NB4 (cell line): ENCODE measurements at regions not wholly inside any gene's neighbourhood (a gene's known extent, or its start where the extent isn't known, plus 50 kb on each side); places are given as distances from the start of the nearest gene placed in this dataset.

Experiments
- DNase-seq: peaks from one replicate; pipeline ENCODE4 v3.0.0; 2010; ENCODE audit warnings: low read depth
- H3K4me3 ChIP-seq: one replicate; pipeline ENCODE4 v1.5.1; 2011; ENCODE audit warnings: mild to moderate bottlenecking, low read depth, low read length, moderate library complexity
- MYC ChIP-seq: IDR thresholded peaks from 2 replicates; pipeline ENCODE4 v1.6.1; 2011; ENCODE audit warnings: low read depth, low read length
- POLR2A ChIP-seq: IDR thresholded peaks from 2 replicates; pipeline ENCODE4 v1.6.1; 2011; ENCODE audit warnings: mild to moderate bottlenecking; ENCODE audit not compliant: insufficient read length; ENCODE audit errors: extremely low read depth
- TF ChIP-seq, protein P1 (sequence below): IDR thresholded peaks from 2 replicates; pipeline ENCODE4 v1.6.1; 2011; ENCODE audit warnings: low read depth, low read length
- TF ChIP-seq, protein P2 (sequence below): IDR thresholded peaks from one replicate; pipeline ENCODE4 v1.5.1; 2012; ENCODE audit warnings: low read depth, low read length

DNA sequence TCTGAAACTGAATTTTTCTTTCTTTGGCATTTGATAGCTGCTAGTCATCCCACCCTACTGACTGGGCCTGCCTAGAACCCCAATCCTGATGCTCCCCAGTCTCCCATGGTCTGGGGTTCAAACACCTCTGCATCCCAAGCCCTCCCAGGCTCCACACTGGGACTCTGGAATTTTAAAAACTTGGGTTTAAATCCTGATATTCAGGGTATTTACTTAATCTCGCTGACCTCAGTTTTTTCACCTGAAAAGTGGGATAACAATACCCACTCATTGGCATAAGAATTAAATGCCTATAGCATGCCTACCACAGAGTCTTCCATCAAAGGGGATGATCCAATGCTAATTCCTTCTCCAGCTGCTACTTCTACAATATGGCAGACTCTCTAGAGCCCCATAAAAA lies 264.4 kb downstream of the NPIPA8 start:
- no peak overlapping the region for H3K4me3 ChIP-seq
- DNase-seq: no peak
- TF ChIP-seq, protein P1, sequence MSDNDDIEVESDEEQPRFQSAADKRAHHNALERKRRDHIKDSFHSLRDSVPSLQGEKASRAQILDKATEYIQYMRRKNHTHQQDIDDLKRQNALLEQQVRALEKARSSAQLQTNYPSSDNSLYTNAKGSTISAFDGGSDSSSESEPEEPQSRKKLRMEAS: no peak
- TF ChIP-seq, protein P2, sequence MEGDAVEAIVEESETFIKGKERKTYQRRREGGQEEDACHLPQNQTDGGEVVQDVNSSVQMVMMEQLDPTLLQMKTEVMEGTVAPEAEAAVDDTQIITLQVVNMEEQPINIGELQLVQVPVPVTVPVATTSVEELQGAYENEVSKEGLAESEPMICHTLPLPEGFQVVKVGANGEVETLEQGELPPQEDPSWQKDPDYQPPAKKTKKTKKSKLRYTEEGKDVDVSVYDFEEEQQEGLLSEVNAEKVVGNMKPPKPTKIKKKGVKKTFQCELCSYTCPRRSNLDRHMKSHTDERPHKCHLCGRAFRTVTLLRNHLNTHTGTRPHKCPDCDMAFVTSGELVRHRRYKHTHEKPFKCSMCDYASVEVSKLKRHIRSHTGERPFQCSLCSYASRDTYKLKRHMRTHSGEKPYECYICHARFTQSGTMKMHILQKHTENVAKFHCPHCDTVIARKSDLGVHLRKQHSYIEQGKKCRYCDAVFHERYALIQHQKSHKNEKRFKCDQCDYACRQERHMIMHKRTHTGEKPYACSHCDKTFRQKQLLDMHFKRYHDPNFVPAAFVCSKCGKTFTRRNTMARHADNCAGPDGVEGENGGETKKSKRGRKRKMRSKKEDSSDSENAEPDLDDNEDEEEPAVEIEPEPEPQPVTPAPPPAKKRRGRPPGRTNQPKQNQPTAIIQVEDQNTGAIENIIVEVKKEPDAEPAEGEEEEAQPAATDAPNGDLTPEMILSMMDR: no peak
- TF ChIP-seq POLR2A (no peak), MYC (no peak)

DNA sequence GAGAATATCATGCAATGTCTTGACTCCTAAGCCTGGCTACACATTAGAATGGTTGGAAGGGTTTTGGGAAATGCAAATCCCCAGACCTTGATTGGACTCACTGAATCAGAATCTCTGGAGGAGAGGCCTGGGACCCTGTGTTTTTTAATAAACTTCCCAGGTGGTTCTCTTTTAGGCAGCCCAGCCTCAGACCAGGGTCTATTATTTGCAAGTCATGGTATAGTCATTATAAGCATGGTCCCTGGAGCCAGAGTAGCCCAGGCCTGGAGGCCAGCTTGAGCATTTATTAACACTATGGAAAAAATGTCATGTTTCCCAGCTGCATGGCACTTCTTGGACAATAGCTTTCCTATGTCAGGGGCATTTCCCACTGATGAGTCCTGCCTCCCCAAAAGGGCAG lies 266.9 kb downstream of the NPIPA8 start:
- TF ChIP-seq, protein P1: no peak
- TF ChIP-seq POLR2A (no peak), MYC (no peak)
- TF ChIP-seq, protein P2: no peak
- no peak for DNase-seq
- H3K4me3 ChIP-seq: no peak overlapping the region

DNA sequence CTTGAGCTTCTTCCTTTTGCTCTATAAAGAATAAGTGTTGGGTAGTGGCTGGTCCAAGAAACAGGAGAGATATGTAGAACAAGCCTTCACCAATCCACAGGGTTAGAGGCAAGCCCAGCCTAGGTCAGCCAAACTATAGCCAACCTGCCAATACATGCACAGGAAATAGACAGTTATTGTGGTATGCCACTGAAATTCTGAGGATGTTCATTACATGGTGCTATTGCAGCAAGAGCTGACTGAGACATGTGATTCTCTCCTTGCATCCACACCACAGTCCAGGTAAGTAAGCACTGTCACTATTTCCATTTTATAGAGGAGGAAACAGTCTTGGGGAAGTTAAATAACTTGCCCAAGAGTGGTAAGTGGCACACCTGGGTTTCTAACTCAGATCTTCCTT lies 268.1 kb downstream of the NPIPA8 start:
- H3K4me3 ChIP-seq: no peak overlapping the region
- no peak for DNase-seq
- TF ChIP-seq, protein P1: no peak
- TF ChIP-seq POLR2A (no peak), MYC (no peak)
- TF ChIP-seq, protein P2: no peak

DNA sequence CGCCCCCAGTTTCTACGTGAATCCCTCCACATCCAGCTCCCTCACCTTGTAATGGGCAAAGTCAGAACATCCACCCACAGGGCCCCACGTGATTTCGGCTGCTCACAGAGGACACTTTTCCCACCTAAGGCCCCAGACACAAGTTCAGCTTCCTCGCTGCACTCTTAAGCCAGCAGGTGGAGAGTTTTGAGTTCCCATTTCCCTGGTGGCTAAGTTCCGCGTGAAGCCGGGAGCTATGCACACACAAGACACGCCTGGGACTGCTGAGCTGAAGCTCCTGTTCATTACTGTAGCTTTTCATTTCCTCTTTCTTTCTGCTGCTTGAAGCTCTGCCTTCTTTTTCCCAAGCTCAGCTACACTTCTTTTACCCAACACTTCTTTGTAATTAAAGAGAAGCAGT lies 273.8 kb downstream of the NPIPA8 start:
- DNase-seq: no peak
- TF ChIP-seq, protein P1: no peak
- no peak for TF ChIP-seq MYC
- no peak for TF ChIP-seq POLR2A
- TF ChIP-seq, protein P2: no peak
- H3K4me3 ChIP-seq: no peak overlapping the region

DNA sequence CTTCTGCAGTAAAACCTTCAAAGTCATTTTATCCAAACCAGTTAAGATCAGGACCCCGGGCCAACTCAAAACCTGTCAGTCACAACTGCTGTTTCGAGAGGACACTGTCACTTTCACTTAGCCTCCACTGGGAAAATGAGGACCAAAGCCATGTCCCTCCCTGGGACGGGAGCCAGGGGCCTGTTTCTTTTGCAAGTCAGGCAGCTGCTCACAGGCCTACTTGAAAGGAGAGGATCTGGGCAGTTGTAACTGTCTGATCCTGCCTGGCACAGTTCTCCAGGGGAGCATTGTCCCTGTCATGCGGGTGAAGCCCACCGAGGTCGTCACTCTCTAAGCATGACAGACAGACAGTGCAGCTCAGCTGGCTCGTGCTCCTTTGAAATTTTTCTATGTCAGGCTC lies 276.2 kb downstream of the NPIPA8 start:
- DNase-seq: no peak
- TF ChIP-seq MYC: no peak
- TF ChIP-seq POLR2A: no peak
- no peak overlapping the region for H3K4me3 ChIP-seq

DNA sequence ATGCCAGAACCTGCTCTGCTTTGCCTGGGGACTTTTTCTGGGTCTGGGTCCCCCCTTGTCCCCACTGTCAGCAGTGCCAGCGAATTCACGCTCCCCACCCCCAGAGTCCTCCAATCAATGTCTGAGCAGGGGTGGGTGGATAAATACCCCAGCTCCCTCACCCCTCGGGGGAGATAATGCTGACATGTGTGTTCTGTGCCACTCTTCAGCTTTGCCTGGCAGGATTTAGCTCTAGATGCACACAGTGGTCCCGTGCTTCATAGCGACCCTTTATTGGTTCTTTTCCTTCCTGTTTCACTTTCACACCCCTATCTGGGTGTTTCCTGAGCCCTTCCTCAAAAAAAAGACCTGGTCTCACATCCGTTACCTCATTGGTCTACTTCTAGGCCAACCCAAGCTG lies 277.0 kb downstream of the NPIPA8 start:
- no peak overlapping the region for H3K4me3 ChIP-seq
- no peak for DNase-seq
- TF ChIP-seq, protein P2: no peak
- TF ChIP-seq POLR2A (no peak), MYC (no peak)
- TF ChIP-seq, protein P1: no peak

DNA sequence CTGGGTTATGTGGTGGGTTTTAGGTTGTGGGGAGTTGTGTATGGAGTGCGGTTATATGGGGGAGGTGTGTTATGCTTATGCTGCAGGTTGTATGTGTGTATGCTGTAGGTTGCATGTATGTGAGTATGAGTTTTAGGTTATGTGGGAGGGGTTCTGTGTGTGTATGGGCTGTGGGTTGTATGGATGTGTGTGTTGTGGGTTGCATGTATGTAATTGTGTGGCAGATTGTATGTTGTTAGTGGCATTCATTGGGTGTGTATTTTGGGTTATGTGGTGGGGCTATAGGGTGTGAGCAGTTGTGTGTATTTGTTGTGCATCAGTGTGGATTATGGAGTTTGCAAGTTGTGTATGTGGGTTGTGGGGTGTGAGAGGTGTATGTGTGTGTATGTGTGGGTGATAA lies 277.4 kb downstream of the NPIPA8 start:
- no peak for TF ChIP-seq POLR2A
- TF ChIP-seq, protein P1: no peak
- TF ChIP-seq, protein P2: no peak
- no peak for TF ChIP-seq MYC
- DNase-seq: no peak
- no peak overlapping the region for H3K4me3 ChIP-seq
